HG03103 (cell line): ENCODE measurements at regions not wholly inside any gene's neighbourhood (a gene's known extent, or its start where the extent isn't known, plus 50 kb on each side); places are given as distances from the start of the nearest gene placed in this dataset.

Experiments
- ATAC-seq: cut with Tn5 transposase; IDR thresholded peaks from one replicate; pipeline ENCODE4 v1.9.1; 2021; ENCODE audit warnings: low read depth; ENCODE audit not compliant: unreplicated experiment

- no peak for ATAC-seq
Observed at GRCh38 chr22:22151308-22151707, 93.3 kb upstream of the VPREB1 start.

GRCh38 chr22:22150457-22150856, 94.1 kb upstream of the VPREB1 start:
- no peak for ATAC-seq

- no peak for ATAC-seq
Observed at GRCh38 chr22:22148905-22149304, 95.7 kb upstream of the VPREB1 start.

- ATAC-seq: no peak
Observed at GRCh38 chr22:22144858-22145257, 99.7 kb upstream of the VPREB1 start.

- ATAC-seq: no peak
Observed at GRCh38 chr22:22143448-22143847, 101.1 kb upstream of the VPREB1 start.

GRCh38 chr22:22142661-22143060, 101.9 kb upstream of the VPREB1 start:
- no peak for ATAC-seq

GRCh38 chr22:22141771-22142591, 102.6 kb upstream of the VPREB1 start:
- no peak for ATAC-seq

GRCh38 chr22:22141031-22141430, 103.6 kb upstream of the VPREB1 start:
- no peak for ATAC-seq

- no peak for ATAC-seq
Observed at GRCh38 chr22:22139364-22139763, 105.2 kb upstream of the VPREB1 start.

- ATAC-seq: no peak
Observed at GRCh38 chr22:22138915-22139314, 105.7 kb upstream of the VPREB1 start.

- ATAC-seq: no peak
Observed at GRCh38 chr22:22137891-22138290, 106.7 kb upstream of the VPREB1 start.

GRCh38 chr22:22133910-22134309, 110.7 kb upstream of the VPREB1 start:
- no peak for ATAC-seq

GRCh38 chr22:22130953-22131608, 113.5 kb upstream of the VPREB1 start:
- ATAC-seq: no peak

- ATAC-seq: no peak
Observed at GRCh38 chr22:22129387-22129786, 115.2 kb upstream of the VPREB1 start.

- no peak for ATAC-seq
Observed at GRCh38 chr22:22128440-22128839, 116.1 kb upstream of the VPREB1 start.

GRCh38 chr22:22127100-22127499, 117.5 kb upstream of the VPREB1 start:
- no peak for ATAC-seq

- no peak for ATAC-seq
Observed at GRCh38 chr22:22125579-22126468, 118.8 kb upstream of the VPREB1 start.

- ATAC-seq: no peak
Observed at GRCh38 chr22:22125028-22125578, 119.5 kb upstream of the VPREB1 start.

GRCh38 chr22:22124374-22124773, 120.2 kb upstream of the VPREB1 start:
- ATAC-seq: no peak

GRCh38 chr22:22123960-22124278, 120.7 kb upstream of the VPREB1 start:
- ATAC-seq: no peak
